PC-9 (cell line): ENCODE measurements at regions not wholly inside any gene's neighbourhood (a gene's known extent, or its start where the extent isn't known, plus 50 kb on each side); places are given as distances from the start of the nearest gene placed in this dataset.

Experiments
- EZH2 ChIP-seq: fragments of 200-600 bp; sonication (generic); IDR thresholded peaks from 2 replicates; pipeline ENCODE4 v1.8.0; 2017; ENCODE audit warnings: antibody characterized with exemption, low read depth
- TF ChIP-seq, protein P1 (sequence below): fragments of 200-600 bp; sonication (generic); conservative IDR thresholded peaks from 2 replicates; pipeline ENCODE4 v1.6.1; 2017; ENCODE audit warnings: mixed run types, antibody characterized with exemption, mild to moderate bottlenecking, moderate library complexity

DNA sequence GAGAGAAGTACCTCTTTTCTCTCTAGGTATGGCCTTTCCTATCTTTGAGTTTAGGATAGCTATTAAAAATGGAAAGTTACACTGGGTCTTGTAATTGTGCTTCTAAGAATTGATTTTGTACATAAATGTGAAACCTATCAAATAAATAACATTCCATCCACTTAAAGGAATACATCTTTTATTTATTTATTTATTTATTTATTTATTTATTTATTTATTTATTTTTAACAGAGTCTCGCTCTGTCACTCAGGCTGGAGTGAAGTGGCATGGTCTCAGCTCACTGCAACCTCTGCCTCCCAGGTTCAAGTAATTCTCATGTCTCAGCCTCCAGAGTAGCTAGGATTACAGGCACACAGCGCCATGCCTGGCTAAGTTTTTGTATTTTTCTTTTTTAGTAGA is 1114.0 kb upstream of the EEF2KMT start:
- TF ChIP-seq, protein P1, sequence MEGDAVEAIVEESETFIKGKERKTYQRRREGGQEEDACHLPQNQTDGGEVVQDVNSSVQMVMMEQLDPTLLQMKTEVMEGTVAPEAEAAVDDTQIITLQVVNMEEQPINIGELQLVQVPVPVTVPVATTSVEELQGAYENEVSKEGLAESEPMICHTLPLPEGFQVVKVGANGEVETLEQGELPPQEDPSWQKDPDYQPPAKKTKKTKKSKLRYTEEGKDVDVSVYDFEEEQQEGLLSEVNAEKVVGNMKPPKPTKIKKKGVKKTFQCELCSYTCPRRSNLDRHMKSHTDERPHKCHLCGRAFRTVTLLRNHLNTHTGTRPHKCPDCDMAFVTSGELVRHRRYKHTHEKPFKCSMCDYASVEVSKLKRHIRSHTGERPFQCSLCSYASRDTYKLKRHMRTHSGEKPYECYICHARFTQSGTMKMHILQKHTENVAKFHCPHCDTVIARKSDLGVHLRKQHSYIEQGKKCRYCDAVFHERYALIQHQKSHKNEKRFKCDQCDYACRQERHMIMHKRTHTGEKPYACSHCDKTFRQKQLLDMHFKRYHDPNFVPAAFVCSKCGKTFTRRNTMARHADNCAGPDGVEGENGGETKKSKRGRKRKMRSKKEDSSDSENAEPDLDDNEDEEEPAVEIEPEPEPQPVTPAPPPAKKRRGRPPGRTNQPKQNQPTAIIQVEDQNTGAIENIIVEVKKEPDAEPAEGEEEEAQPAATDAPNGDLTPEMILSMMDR, result no peak
- no peak for TF ChIP-seq EZH2
